ENCODE measurements at regions not wholly inside any gene's neighbourhood (a gene's known extent, or its start where the extent isn't known, plus 50 kb on each side); places are given as distances from the start of the nearest gene placed in this dataset.

DNA sequence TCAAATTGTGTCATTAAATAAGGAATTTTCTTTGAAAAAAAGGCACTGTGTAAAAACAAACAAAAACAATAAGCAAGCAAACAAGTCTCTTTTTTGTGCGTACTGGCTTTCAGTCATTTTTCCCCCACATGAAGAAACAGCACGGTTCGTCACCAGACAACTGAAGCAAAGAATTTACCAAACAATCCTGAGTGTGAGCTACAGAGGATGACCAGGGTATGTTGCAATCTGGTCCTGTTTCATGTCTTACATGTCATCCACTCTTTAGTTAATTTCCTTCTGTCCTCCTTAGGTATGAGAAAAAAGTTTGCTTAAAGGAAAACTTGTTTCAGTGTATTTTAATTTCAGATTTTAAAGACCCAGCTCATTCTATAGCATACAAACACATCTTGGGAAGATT, 1080.7 kb upstream of the NUDT12 start:
- POLR2A ChIA-PET: no interaction called here
- DNase-seq (ENCODE audit: low read depth, low spot score): no peak
- no peaks in the 10 kb centered on the region for H3K4me1 ChIP-seq (ENCODE audit: control insufficient read depth, extremely low read depth, insufficient read depth, low read length)
- H2AFZ ChIP-seq (ENCODE audit: low read depth, low read length): no peak overlapping the region
- H3K79me2 ChIP-seq (ENCODE audit: control insufficient read depth, insufficient read depth, low read length): no peaks in the 10 kb centered on the region
- no peaks in the 10 kb centered on the region for H3K27me3 ChIP-seq (ENCODE audit: control insufficient read depth in 2 of 2, insufficient read depth in 2 of 2, low read length in 2 of 2)
- H4K20me1 ChIP-seq (replicated peaks; ENCODE audit: control insufficient read depth, extremely low read depth, insufficient read depth, low read length): no peaks in the 10 kb centered on the region
- TF ChIP-seq GATA2 (IDR thresholded peaks at IDR 0.05; ENCODE audit: insufficient read depth, insufficient read length, low read depth, low read length): no peak
- TF ChIP-seq POLR2A (IDR thresholded peaks at IDR 0.05; ENCODE audit: low read depth, low read length): no peak
- no peak for TF ChIP-seq FOS (IDR thresholded peaks at IDR 0.05; ENCODE audit: borderline replicate concordance, insufficient read depth, low read length)
- TF ChIP-seq MYC (IDR thresholded peaks at IDR 0.05; ENCODE audit: low read depth, low read length): no peak
- no peak for TF ChIP-seq POLR2AphosphoS5 (IDR thresholded peaks at IDR 0.05; ENCODE audit: insufficient read depth, low read depth, low read length)
- TF ChIP-seq EZH2 (IDR thresholded peaks at IDR 0.05; ENCODE audit: borderline replicate concordance, low read depth, low read length, severe bottlenecking): no peak
- TF ChIP-seq, protein P1, sequence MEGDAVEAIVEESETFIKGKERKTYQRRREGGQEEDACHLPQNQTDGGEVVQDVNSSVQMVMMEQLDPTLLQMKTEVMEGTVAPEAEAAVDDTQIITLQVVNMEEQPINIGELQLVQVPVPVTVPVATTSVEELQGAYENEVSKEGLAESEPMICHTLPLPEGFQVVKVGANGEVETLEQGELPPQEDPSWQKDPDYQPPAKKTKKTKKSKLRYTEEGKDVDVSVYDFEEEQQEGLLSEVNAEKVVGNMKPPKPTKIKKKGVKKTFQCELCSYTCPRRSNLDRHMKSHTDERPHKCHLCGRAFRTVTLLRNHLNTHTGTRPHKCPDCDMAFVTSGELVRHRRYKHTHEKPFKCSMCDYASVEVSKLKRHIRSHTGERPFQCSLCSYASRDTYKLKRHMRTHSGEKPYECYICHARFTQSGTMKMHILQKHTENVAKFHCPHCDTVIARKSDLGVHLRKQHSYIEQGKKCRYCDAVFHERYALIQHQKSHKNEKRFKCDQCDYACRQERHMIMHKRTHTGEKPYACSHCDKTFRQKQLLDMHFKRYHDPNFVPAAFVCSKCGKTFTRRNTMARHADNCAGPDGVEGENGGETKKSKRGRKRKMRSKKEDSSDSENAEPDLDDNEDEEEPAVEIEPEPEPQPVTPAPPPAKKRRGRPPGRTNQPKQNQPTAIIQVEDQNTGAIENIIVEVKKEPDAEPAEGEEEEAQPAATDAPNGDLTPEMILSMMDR (IDR thresholded peaks at IDR 0.05; ENCODE audit: extremely low read depth in 1 of 2, insufficient read depth in 1 of 2, low read depth in 1 of 2, low read length in 2 of 2): no peak
- TF ChIP-seq JUN (IDR thresholded peaks at IDR 0.05; ENCODE audit: borderline replicate concordance, insufficient read depth, insufficient read length, low read depth): no peak
- TF ChIP-seq, protein P2, sequence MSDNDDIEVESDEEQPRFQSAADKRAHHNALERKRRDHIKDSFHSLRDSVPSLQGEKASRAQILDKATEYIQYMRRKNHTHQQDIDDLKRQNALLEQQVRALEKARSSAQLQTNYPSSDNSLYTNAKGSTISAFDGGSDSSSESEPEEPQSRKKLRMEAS (IDR thresholded peaks at IDR 0.05; ENCODE audit: insufficient read depth, insufficient read length): no peak
- no peak for FAIRE-seq
- H3K9me1 ChIP-seq (replicated peaks; ENCODE audit: control insufficient read depth, extremely low read depth, insufficient read depth, low read length): no peaks in the 10 kb centered on the region
- no peak overlapping the region for H3K4me2 ChIP-seq (ENCODE audit: insufficient read depth, low read length)
- H3K9me3 ChIP-seq (replicated peaks; ENCODE audit: control insufficient read depth, insufficient read depth, low read length): no peaks in the 10 kb centered on the region
- H3K27ac ChIP-seq (ENCODE audit: insufficient read depth, low read depth, low read length): no peak overlapping the region
- CTCF ChIA-PET: interaction anchor here (1.0 kb wide), 1 partner anchor 218 kb away, joined by 3 read pairs; no protein-coding TSS in a partner anchor
- BruUV-seq (replicated peaks): no TSS peak
- dilution Hi-C loops (cut with MboI; ENCODE audit: extremely low pct_ligation_motif_present, low sequenced_read_pairs) (no loop called here), intact Hi-C loops (cut with micrococcal nuclease) (no loop called here)
- no peak overlapping the region for H3K4me3 ChIP-seq (replicated peaks in 1 of 3; ENCODE audit: insufficient read depth in 1 of 3, low read depth in 1 of 3, low read length in 3 of 3)
- no peaks in the 10 kb centered on the region for H3K36me3 ChIP-seq (ENCODE audit: control insufficient read depth in 2 of 2, extremely low read depth in 1 of 2, insufficient read depth in 2 of 2, low read length in 2 of 2)
- H3K9ac ChIP-seq (replicated peaks; ENCODE audit: extremely low read depth, insufficient read depth, low read length): no peak overlapping the region

Data from endothelial cell of umbilical vein (primary cell).